Loucy (cell line): ENCODE measurements at regions not wholly inside any gene's neighbourhood (a gene's known extent, or its start where the extent isn't known, plus 50 kb on each side); places are given as distances from the start of the nearest gene placed in this dataset.

ENCODE experiments used
- H2AFZ ChIP-seq: fragments of 200-600 bp; sonication (generic); 2 replicates; pipeline ENCODE4 v1.6.0; 2016; ENCODE audit warnings: antibody characterized with exemption, mild to moderate bottlenecking, low read length, moderate library complexity
- H3F3A ChIP-seq: fragments of 200-600 bp; 2 replicates; pipeline ENCODE4 v1.6.0; 2016; ENCODE audit warnings: antibody characterized with exemption, low read depth, mild to moderate bottlenecking
- H3K27me3 ChIP-seq: fragments of 200-600 bp; sonication (generic); 2 replicates; pipeline ENCODE4 v1.6.1; 2014; ENCODE audit warnings: low read length, mild to moderate bottlenecking; ENCODE audit not compliant: insufficient read depth, poor library complexity, severe bottlenecking
- H3K36me3 ChIP-seq: fragments of 200-600 bp; sonication (generic); 2 replicates; pipeline ENCODE4 v1.6.1; 2016; ENCODE audit warnings: low read length; ENCODE audit not compliant: insufficient read depth
- H3K4me1 ChIP-seq: fragments of 200-600 bp; sonication (generic); 2 replicates; pipeline ENCODE4 v1.5.1; 2014; ENCODE audit warnings: low read length, mild to moderate bottlenecking; ENCODE audit not compliant: insufficient read depth, poor library complexity, severe bottlenecking
- H3K4me2 ChIP-seq: fragments of 200-600 bp; sonication (generic); 2 replicates; pipeline ENCODE4 v1.6.0; 2014; ENCODE audit warnings: antibody characterized with exemption, low read length, low read depth, mild to moderate bottlenecking; ENCODE audit not compliant: poor library complexity, severe bottlenecking
- H3K4me3 ChIP-seq: fragments of 200-600 bp; sonication (generic); 2 replicates; pipeline ENCODE4 v1.5.1; 2014; ENCODE audit warnings: low read length, mild to moderate bottlenecking, mixed read lengths; ENCODE audit not compliant: poor library complexity, severe bottlenecking
- H3K79me2 ChIP-seq: fragments of 200-600 bp; sonication (generic); 2 replicates; pipeline ENCODE4 v1.6.1; 2014; ENCODE audit warnings: low read length; ENCODE audit not compliant: insufficient read depth
- H3K9ac ChIP-seq: fragments of 200-600 bp; sonication (generic); 2 replicates; pipeline ENCODE4 v1.6.0; 2014; ENCODE audit warnings: mild to moderate bottlenecking, low read depth, low read length, moderate library complexity; ENCODE audit not compliant: poor library complexity, severe bottlenecking
- H3K9me2 ChIP-seq: fragments of 200-600 bp; sonication (generic); replicated peaks from 2 replicates; pipeline ENCODE4 v1.6.1; 2016; ENCODE audit warnings: low read depth, low read length, mixed read lengths
- H3K9me3 ChIP-seq: fragments of 200-600 bp; sonication (generic); 2 replicates; pipeline ENCODE4 v1.6.1; 2014; ENCODE audit warnings: mild to moderate bottlenecking, antibody characterized with exemption, low read length, low read depth; ENCODE audit not compliant: insufficient read depth
- H4K20me1 ChIP-seq: fragments of 200-600 bp; sonication (generic); 2 replicates; pipeline ENCODE4 v1.6.0; 2014; ENCODE audit warnings: antibody characterized with exemption, low read length, mild to moderate bottlenecking; ENCODE audit not compliant: insufficient read depth, poor library complexity, severe bottlenecking
- EZH2phosphoT487 ChIP-seq: fragments of 200-600 bp; IDR thresholded peaks from 2 replicates; pipeline ENCODE4 v1.6.1; 2018; ENCODE audit warnings: antibody characterized with exemption, mild to moderate bottlenecking, moderate library complexity, borderline replicate concordance
- TF ChIP-seq, protein P1 (sequence below): fragments of 200-600 bp; sonication (generic); conservative IDR thresholded peaks from 2 replicates; pipeline ENCODE4 v1.5.1; 2014; ENCODE audit warnings: mild to moderate bottlenecking, antibody characterized with exemption, low read length

- no peaks in the 10 kb centered on the region for H4K20me1 ChIP-seq
- no peaks in the 10 kb centered on the region for H3K4me1 ChIP-seq
- no peaks in the 10 kb centered on the region for H3K36me3 ChIP-seq
- no peaks in the 10 kb centered on the region for H3K9me3 ChIP-seq
- no peaks in the 10 kb centered on the region for H3K79me2 ChIP-seq
- no peaks in the 10 kb centered on the region for H3K27me3 ChIP-seq
- H3F3A ChIP-seq = no peaks in the 10 kb centered on the region
- H3K9ac ChIP-seq = no peak overlapping the region
- H3K4me3 ChIP-seq = no peak overlapping the region
- H3K4me2 ChIP-seq = no peak overlapping the region
- no peak overlapping the region for H2AFZ ChIP-seq
- TF ChIP-seq EZH2phosphoT487 = no peak
- H3K9me2 ChIP-seq = no peaks in the 10 kb centered on the region
These were observed 103.3 kb upstream of the CPEB2 start for GRCh38 chr4:14898989-14899388.

- H3K79me2 ChIP-seq = no peaks in the 10 kb centered on the region
- no peak overlapping the region for H2AFZ ChIP-seq
- no peaks in the 10 kb centered on the region for H3K27me3 ChIP-seq
- no peaks in the 10 kb centered on the region for H3F3A ChIP-seq
- TF ChIP-seq EZH2phosphoT487 = no peak
- TF ChIP-seq, protein P1, sequence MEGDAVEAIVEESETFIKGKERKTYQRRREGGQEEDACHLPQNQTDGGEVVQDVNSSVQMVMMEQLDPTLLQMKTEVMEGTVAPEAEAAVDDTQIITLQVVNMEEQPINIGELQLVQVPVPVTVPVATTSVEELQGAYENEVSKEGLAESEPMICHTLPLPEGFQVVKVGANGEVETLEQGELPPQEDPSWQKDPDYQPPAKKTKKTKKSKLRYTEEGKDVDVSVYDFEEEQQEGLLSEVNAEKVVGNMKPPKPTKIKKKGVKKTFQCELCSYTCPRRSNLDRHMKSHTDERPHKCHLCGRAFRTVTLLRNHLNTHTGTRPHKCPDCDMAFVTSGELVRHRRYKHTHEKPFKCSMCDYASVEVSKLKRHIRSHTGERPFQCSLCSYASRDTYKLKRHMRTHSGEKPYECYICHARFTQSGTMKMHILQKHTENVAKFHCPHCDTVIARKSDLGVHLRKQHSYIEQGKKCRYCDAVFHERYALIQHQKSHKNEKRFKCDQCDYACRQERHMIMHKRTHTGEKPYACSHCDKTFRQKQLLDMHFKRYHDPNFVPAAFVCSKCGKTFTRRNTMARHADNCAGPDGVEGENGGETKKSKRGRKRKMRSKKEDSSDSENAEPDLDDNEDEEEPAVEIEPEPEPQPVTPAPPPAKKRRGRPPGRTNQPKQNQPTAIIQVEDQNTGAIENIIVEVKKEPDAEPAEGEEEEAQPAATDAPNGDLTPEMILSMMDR = no peak
- H3K9ac ChIP-seq = no peak overlapping the region
- H3K4me3 ChIP-seq = no peak overlapping the region
- no peaks in the 10 kb centered on the region for H3K9me2 ChIP-seq
- H4K20me1 ChIP-seq = no peaks in the 10 kb centered on the region
- no peaks in the 10 kb centered on the region for H3K9me3 ChIP-seq
- peaks cover 10% of the 10 kb centered on the region for H3K4me1 ChIP-seq
- no peaks in the 10 kb centered on the region for H3K36me3 ChIP-seq
- no peak overlapping the region for H3K4me2 ChIP-seq
These were observed 99.9 kb upstream of the CPEB2 start for GRCh38 chr4:14902342-14902741.

DNA sequence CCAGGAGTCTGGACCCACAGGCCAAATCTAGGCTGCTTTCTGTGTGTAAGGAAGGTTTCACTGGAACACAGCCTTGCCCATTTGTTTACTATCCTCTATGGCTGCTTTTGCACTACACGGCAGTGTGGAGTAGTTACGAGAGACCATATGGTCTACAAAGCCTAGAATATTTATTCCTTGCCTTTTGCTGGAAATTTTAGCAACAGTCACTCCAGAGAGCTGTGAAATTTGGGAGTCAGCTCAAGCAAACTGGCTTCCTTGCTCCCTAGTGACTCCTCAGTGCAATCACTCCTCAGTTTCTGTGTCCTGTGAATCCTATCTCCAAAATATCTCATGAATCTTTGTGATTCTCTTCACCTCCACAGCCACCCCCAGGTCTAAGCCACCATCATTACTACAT is 99.0 kb upstream of the CPEB2 start:
- Histone ChIP-seq H3K9me3 (no peaks in the 10 kb centered on the region), H3K27me3 (no peaks in the 10 kb centered on the region), H3K36me3 (no peaks in the 10 kb centered on the region), H3K79me2 (no peaks in the 10 kb centered on the region), H3K4me3 (no peak overlapping the region), H2AFZ (no peak overlapping the region), H3K9me2 (no peaks in the 10 kb centered on the region), H3K9ac (no peak overlapping the region), H3F3A (no peaks in the 10 kb centered on the region), H4K20me1 (no peaks in the 10 kb centered on the region), H3K4me1 (peaks cover 12% of the 10 kb centered on the region), H3K4me2 (no peak overlapping the region)
- TF ChIP-seq, protein P1 = no peak

GRCh38 chr4:14906805-14907204 is 95.5 kb upstream of the CPEB2 start:
- H3F3A ChIP-seq = no peaks in the 10 kb centered on the region
- no peaks in the 10 kb centered on the region for H3K9me3 ChIP-seq
- TF ChIP-seq, protein P1 = no peak
- TF ChIP-seq EZH2phosphoT487 = no peak
- H3K4me1 ChIP-seq = peaks cover 12% of the 10 kb centered on the region
- no peaks in the 10 kb centered on the region for H3K79me2 ChIP-seq
- H3K9ac ChIP-seq = no peak overlapping the region
- no peak overlapping the region for H2AFZ ChIP-seq
- H3K4me3 ChIP-seq = no peak overlapping the region
- H3K4me2 ChIP-seq = peak overlapping the region; percentile 38
- no peaks in the 10 kb centered on the region for H3K36me3 ChIP-seq
- H4K20me1 ChIP-seq = no peaks in the 10 kb centered on the region
- H3K27me3 ChIP-seq = no peaks in the 10 kb centered on the region
- no peaks in the 10 kb centered on the region for H3K9me2 ChIP-seq
